Esophagus muscularis mucosa (tissue), 4 donors: ENCODE measurements at regions not wholly inside any gene's neighbourhood (a gene's known extent, or its start where the extent isn't known, plus 50 kb on each side); places are given as distances from the start of the nearest gene placed in this dataset.

Experiments
- DNase-seq: peaks from one replicate; pipeline ENCODE4 v3.0.0-alpha.2; 2017; ENCODE audit errors: extremely low spot score
- H3K27ac ChIP-seq, 4 donors: fragments of 200-600 bp; sonication (generic); replicated peaks in 1 of 4; 1 replicate in 3 of 4; 2 replicates in 1 of 4; pipeline ENCODE4 v1.5.1; 2016 to 2019; ENCODE audit warnings: mild to moderate bottlenecking in 1 of 4
- H3K27me3 ChIP-seq, 4 donors: fragments of 200-600 bp; sonication (generic); one replicate each; pipeline versions ENCODE4 v1.5.1 to v1.6.0; 2016 to 2019
- H3K36me3 ChIP-seq, 4 donors: fragments of 200-600 bp; sonication (generic); one replicate each; pipeline ENCODE4 v1.5.1; 2016 to 2019
- H3K4me1 ChIP-seq, 4 donors: fragments of 200-600 bp; sonication (generic); one replicate each; pipeline ENCODE4 v1.5.1; 2016 to 2019
- H3K4me3 ChIP-seq, 4 donors: fragments of 200-600 bp; sonication (generic); 1 replicate in 2 of 4; 2 replicates in 2 of 4; pipeline ENCODE4 v1.5.1; 2016 to 2019; ENCODE audit warnings: mild to moderate bottlenecking in 4 of 4, moderate library complexity in 1 of 4
- H3K9me3 ChIP-seq, 4 donors: fragments of 200-600 bp; sonication (generic); 1 replicate in 3 of 4; 2 replicates in 1 of 4; pipeline ENCODE4 v1.5.1; 2016 to 2019
- EP300 ChIP-seq: sonication (generic); formaldehyde crosslinking; IDR thresholded peaks from one replicate; pipeline ENCODE4 v1.6.1; 2017; ENCODE audit warnings: antibody characterized with exemption
- POLR2A ChIP-seq: fragments of 450-650 bp; IDR thresholded peaks from one replicate; pipeline ENCODE4 v1.6.1; 2017; ENCODE audit warnings: antibody characterized with exemption, moderate library complexity, mild to moderate bottlenecking, low read depth
- POLR2AphosphoS5 ChIP-seq, 2 donors: sonication (generic); formaldehyde crosslinking; IDR thresholded peaks; one replicate each; pipeline ENCODE4 v1.6.1; 2017; ENCODE audit warnings: antibody characterized with exemption in 2 of 2
- WGBS: methylation state at CpG from one replicate; pipeline ENCODE4 v1.1.5; 2018; 5-methylcytosine and 5-hydroxymethylcytosine counted together
- intact Hi-C: fragments of 100-400 bp; cut with DNase I; formaldehyde crosslinking; loops from one replicate; pipeline ENCODE4 v1.15.1; 2023
- TF ChIP-seq, protein P1 (sequence below), 3 experiments: fragments of 200-600 bp in 2 of 3; fragments of 450-650 bp in 1 of 3; sonication (generic) in 2 of 3; IDR thresholded peaks; one replicate each; pipeline ENCODE4 v1.5.1; 2017 to 2019; ENCODE audit warnings: antibody characterized with exemption in 3 of 3, mild to moderate bottlenecking in 2 of 3, moderate library complexity in 1 of 3

DNA sequence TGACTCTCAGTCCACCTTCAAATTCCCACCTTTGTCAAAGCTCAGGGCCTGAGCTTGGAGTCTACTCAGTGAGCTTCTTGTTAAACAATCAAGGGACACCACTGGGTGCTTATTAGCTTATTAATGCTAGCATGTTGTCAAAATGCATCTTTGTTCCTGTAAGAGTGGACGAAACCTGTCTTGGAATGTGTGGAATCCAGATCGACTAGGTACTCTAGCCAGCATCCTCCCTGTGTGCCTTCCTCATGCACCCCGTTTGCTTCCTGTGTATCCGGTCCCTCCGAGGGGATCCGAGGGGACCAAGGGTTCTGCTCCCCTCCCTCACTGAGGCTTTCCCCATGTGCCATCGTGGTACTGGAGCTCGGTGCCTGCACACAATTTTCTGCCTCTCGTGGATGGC lies 75.7 kb upstream of the UBE3A start:
- 85% methylated on average over 9 of the region's 9 CpGs for WGBS
- no peaks in the 10 kb centered on the region for H3K36me3 ChIP-seq
- no peak overlapping the region for H3K27ac ChIP-seq
- intact Hi-C loops = no loop called here
- TF ChIP-seq, protein P1, sequence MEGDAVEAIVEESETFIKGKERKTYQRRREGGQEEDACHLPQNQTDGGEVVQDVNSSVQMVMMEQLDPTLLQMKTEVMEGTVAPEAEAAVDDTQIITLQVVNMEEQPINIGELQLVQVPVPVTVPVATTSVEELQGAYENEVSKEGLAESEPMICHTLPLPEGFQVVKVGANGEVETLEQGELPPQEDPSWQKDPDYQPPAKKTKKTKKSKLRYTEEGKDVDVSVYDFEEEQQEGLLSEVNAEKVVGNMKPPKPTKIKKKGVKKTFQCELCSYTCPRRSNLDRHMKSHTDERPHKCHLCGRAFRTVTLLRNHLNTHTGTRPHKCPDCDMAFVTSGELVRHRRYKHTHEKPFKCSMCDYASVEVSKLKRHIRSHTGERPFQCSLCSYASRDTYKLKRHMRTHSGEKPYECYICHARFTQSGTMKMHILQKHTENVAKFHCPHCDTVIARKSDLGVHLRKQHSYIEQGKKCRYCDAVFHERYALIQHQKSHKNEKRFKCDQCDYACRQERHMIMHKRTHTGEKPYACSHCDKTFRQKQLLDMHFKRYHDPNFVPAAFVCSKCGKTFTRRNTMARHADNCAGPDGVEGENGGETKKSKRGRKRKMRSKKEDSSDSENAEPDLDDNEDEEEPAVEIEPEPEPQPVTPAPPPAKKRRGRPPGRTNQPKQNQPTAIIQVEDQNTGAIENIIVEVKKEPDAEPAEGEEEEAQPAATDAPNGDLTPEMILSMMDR (IDR thresholded peaks at IDR 0.05) = no peak
- TF ChIP-seq EP300 (no peak), POLR2AphosphoS5 (IDR thresholded peaks at IDR 0.05) (no peak)
- H3K4me3 ChIP-seq = no peak overlapping the region
- no peaks in the 10 kb centered on the region for H3K27me3 ChIP-seq
- H3K9me3 ChIP-seq = no peaks in the 10 kb centered on the region
- H3K4me1 ChIP-seq = peaks cover 0 to 23% (median 3%) of the 10 kb centered on the region in 4 donors
- no peak for DNase-seq

DNA sequence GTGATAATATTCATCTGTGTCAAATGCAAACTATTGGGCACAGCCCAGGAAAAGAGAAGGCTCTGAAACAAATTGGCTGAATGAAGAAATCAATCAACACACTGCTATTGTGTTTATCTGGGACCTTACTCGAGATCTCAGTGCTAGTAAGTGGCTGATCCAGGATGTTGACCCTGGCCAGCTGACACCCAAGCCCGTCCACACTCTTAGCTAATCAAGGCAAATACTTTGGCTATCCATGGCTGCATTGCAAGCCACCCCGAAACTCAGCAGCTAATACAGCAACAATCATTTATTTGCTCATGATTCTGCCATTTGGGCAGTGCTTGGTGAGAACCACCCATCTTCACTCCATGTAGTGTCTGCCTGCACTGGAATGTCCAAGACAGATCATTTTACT lies 74.1 kb upstream of the UBE3A start:
- WGBS = 49% methylated on average over 2 of the region's 3 CpGs
- DNase-seq = peak; percentile 84

DNA sequence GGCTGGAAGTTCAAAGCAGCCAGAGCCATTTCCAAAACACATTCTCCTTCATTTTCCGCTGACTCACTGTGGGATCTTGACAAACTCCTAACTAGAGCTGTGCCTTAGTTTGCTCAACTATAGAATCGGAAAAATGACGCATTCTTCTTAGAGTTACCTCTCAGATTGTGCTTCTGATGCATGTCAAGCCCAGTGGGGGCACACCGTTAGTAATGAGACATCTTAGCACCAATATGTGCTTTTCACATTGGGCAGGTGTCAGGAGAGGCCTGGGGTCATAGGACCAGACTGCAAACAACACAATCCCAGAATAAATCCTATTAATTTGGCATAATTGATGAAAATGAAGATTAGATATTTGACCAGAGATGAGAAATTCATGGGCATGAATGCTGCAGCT lies 71.3 kb upstream of the UBE3A start:
- peaks cover 0 to 27% (median 3%) of the 10 kb centered on the region in 4 donors for H3K4me1 ChIP-seq
- no peak overlapping the region for H3K27ac ChIP-seq
- H3K4me3 ChIP-seq = no peak overlapping the region
- intact Hi-C loops = no loop called here
- DNase-seq = peak; percentile 66
- WGBS = 83% methylated on average over 4 of the region's 4 CpGs
- no peaks in the 10 kb centered on the region for H3K9me3 ChIP-seq
- TF ChIP-seq POLR2A (no peak), POLR2AphosphoS5 (IDR thresholded peaks at IDR 0.05) (no peak), EP300 (no peak)
- TF ChIP-seq, protein P1 (IDR thresholded peaks at IDR 0.05) = no peak
- H3K36me3 ChIP-seq = no peaks in the 10 kb centered on the region
- no peaks in the 10 kb centered on the region for H3K27me3 ChIP-seq

More for the DNA sequence above, 74.1 kb upstream of the UBE3A start:
- Histone ChIP-seq H3K9me3 (no peaks in the 10 kb centered on the region), H3K36me3 (no peaks in the 10 kb centered on the region), H3K27me3 (no peaks in the 10 kb centered on the region), H3K4me1 (peaks cover 0 to 27% (median 3%) of the 10 kb centered on the region in 4 donors), H3K27ac (no peak overlapping the region), H3K4me3 (no peak overlapping the region)
- no peak for TF ChIP-seq POLR2AphosphoS5 (IDR thresholded peaks at IDR 0.05)
- TF ChIP-seq POLR2A = no peak
- TF ChIP-seq EP300 = no peak
- TF ChIP-seq, protein P1 (IDR thresholded peaks at IDR 0.05) = no peak
- intact Hi-C loops = loop anchor here (2.0 kb wide), 1 partner anchor 182 kb away; no protein-coding TSS in a partner anchor

DNA sequence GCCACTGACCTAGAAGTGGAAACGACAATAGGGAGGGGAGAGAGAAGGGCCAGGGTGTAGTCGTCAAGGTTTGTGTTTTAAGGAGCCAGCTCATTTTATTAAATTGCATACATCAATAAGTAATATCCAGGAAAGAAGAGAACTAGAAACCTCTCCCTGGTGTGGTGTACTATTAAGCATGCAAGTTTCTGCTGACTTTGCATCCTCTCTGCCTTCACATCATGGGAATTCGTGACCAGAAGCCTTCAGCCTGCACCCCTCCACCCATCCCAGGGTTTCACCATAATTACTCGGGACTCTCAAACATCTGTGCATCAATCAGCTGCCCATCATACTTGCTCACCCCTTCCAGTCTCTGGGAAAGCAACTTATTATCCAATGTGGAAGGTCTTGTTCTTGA lies 70.9 kb upstream of the UBE3A start:
- Histone ChIP-seq H3K9me3 (no peaks in the 10 kb centered on the region), H3K4me3 (no peak overlapping the region), H3K27ac (no peak overlapping the region), H3K27me3 (no peaks in the 10 kb centered on the region), H3K4me1 (peaks cover 0 to 27% (median 3%) of the 10 kb centered on the region in 4 donors), H3K36me3 (no peaks in the 10 kb centered on the region)
- DNase-seq = peak; percentile 68
- TF ChIP-seq, protein P1 (IDR thresholded peaks at IDR 0.05) = no peak
- TF ChIP-seq POLR2AphosphoS5 (IDR thresholded peaks at IDR 0.05) (no peak), POLR2A (no peak)
- intact Hi-C loops = loop anchor here (5.0 to 10.0 kb wide), 3 partner anchors 423 to 1358 kb away; partner anchors contain the start of gene GABRA5
- 77% methylated on average over 4 of the region's 4 CpGs for WGBS
